DMS 273 (cell line): ENCODE measurements at regions not wholly inside any gene's neighbourhood (a gene's known extent, or its start where the extent isn't known, plus 50 kb on each side); places are given as distances from the start of the nearest gene placed in this dataset.
A peak's percentile ranks its signal among the peaks of the same experiment; 100 is the strongest.
"Not testable (repeated sequence)": the region's sequence is repeated elsewhere in the genome, so short reads cannot be mapped to it uniquely, and the experiment has no call there.

Experiments used
- DNase-seq: peaks from one replicate; lab custom pipeline; 2025; ENCODE audit not compliant: unreplicated experiment; lab: John Stamatoyannopoulos, UW

- not testable (repeated sequence) for DNase-seq
Observed at GRCh38 chr6:3528081-3528671, 71.3 kb upstream of the SLC22A23 start.

- peak; percentile 47 for DNase-seq
Observed at GRCh38 chr6:3527651-3527977, 70.8 kb upstream of the SLC22A23 start.

GRCh38 chr6:3526962-3527650, 70.3 kb upstream of the SLC22A23 start:
- DNase-seq, result no peak

GRCh38 chr6:3525915-3526314, 69.1 kb upstream of the SLC22A23 start:
- DNase-seq, result no peak

- DNase-seq, result no peak
Observed at GRCh38 chr6:3524456-3524855, 67.6 kb upstream of the SLC22A23 start.

- DNase-seq, result no peak
Observed at GRCh38 chr6:3523966-3524365, 67.1 kb upstream of the SLC22A23 start.

GRCh38 chr6:3523271-3523670, 66.4 kb upstream of the SLC22A23 start:
- DNase-seq, result no peak

- DNase-seq, result no peak
Observed at GRCh38 chr6:3522561-3523260, 65.9 kb upstream of the SLC22A23 start.

GRCh38 chr6:3520281-3521230, 63.7 kb upstream of the SLC22A23 start:
- peak; percentile 69 for DNase-seq

- peak; percentile 89 for DNase-seq
Observed at GRCh38 chr6:3518356-3519190, 61.7 kb upstream of the SLC22A23 start.

GRCh38 chr6:3517350-3517749, 60.5 kb upstream of the SLC22A23 start:
- DNase-seq, result no peak

- no peak for DNase-seq
Observed at GRCh38 chr6:3516092-3516491, 59.2 kb upstream of the SLC22A23 start.

- DNase-seq, result no peak
Observed at GRCh38 chr6:3515669-3516068, 58.8 kb upstream of the SLC22A23 start.

GRCh38 chr6:3513416-3513815, 56.6 kb upstream of the SLC22A23 start:
- no peak for DNase-seq

- no peak for DNase-seq
Observed at GRCh38 chr6:3512832-3513231, 56.0 kb upstream of the SLC22A23 start.

- no peak for DNase-seq
Observed at GRCh38 chr6:3510617-3511016, 53.8 kb upstream of the SLC22A23 start.

- DNase-seq, result no peak
Observed at GRCh38 chr6:3510178-3510577, 53.3 kb upstream of the SLC22A23 start.

GRCh38 chr6:3509336-3509735, 52.5 kb upstream of the SLC22A23 start:
- DNase-seq, result no peak

GRCh38 chr6:3506751-3507383, 50.0 kb upstream of the SLC22A23 start:
- no peak for DNase-seq
